PC-3 (cell line): ENCODE measurements at regions not wholly inside any gene's neighbourhood (a gene's known extent, or its start where the extent isn't known, plus 50 kb on each side); places are given as distances from the start of the nearest gene placed in this dataset.

Experiments
- ATAC-seq: fragments of 200-7000 bp; cut with Tn5 transposase; 2 replicates; pipeline ENCODE4 v1.9.1; 2020; ENCODE audit warnings: mild to moderate bottlenecking, moderate library complexity
- BruUV-seq: library from RNA; stranded (reverse); fragments of 400-500 nt; replicated peaks from 2 replicates; lab custom pipeline; 2021; lab: Mats Ljungman, UMichigan
- CTCF ChIA-PET: fragments of 300-600 bp; sonication (Branson Sonifier 250); formaldehyde crosslinking; loops from one replicate; lab custom pipeline; 2022; ENCODE audit warnings: antibody characterized with exemption; lab: Charles Lee
- POLR2A ChIA-PET: fragments of 300-600 bp; sonication (Branson Sonifier 250); formaldehyde crosslinking; loops from one replicate; lab custom pipeline; 2022; ENCODE audit warnings: antibody characterized with exemption; ENCODE audit not compliant: unreplicated experiment; lab: Charles Lee
- DNase-seq: peaks from one replicate; pipeline ENCODE4 v3.0.0-alpha.2; 2015
- H2AFZ ChIP-seq: fragments of 300-600 bp; sonication (generic); 2 replicates; pipeline ENCODE4 v1.6.0; 2016; ENCODE audit warnings: antibody characterized with exemption, low read length
- H3F3A ChIP-seq: fragments of 300-600 bp; sonication (generic); one replicate; pipeline ENCODE4 v1.6.0; 2017; ENCODE audit warnings: antibody characterized with exemption, low read length, control low read depth, mild to moderate bottlenecking; ENCODE audit not compliant: unreplicated experiment
- H3K27ac ChIP-seq: fragments of 300-600 bp; sonication (generic); 2 replicates; pipeline ENCODE4 v1.5.1; 2016; ENCODE audit warnings: mild to moderate bottlenecking, low read length
- H3K27me3 ChIP-seq: fragments of 300-600 bp; sonication (generic); 2 replicates; pipeline ENCODE4 v1.6.1; 2016; ENCODE audit warnings: low read length, mixed read lengths
- H3K36me3 ChIP-seq: fragments of 300-600 bp; sonication (generic); 2 replicates; pipeline ENCODE4 v1.6.1; 2016; ENCODE audit warnings: low read depth, mixed run types, low read length, mixed read lengths
- H3K4me1 ChIP-seq: fragments of 300-600 bp; sonication (generic); 2 replicates; pipeline ENCODE4 v1.5.1; 2016; ENCODE audit warnings: low read length; ENCODE audit not compliant: insufficient read depth
- H3K4me2 ChIP-seq: fragments of 300-600 bp; sonication (generic); 2 replicates; pipeline ENCODE4 v1.6.0; 2016; ENCODE audit warnings: low read length
- H3K4me3 ChIP-seq: fragments of 300-600 bp; sonication (generic); 2 replicates; pipeline ENCODE4 v1.5.1; 2016; ENCODE audit warnings: mild to moderate bottlenecking, low read length, mixed read lengths
- H3K79me2 ChIP-seq: fragments of 300-600 bp; sonication (generic); 2 replicates; pipeline ENCODE4 v1.6.1; 2017; ENCODE audit warnings: low read length, mixed read lengths
- H3K9ac ChIP-seq: fragments of 300-600 bp; sonication (generic); 2 replicates; pipeline ENCODE4 v1.6.0; 2016; ENCODE audit warnings: mild to moderate bottlenecking, low read length
- H3K9me2 ChIP-seq: fragments of 300-600 bp; sonication (generic); replicated peaks from 2 replicates; pipeline ENCODE4 v1.6.1; 2016; ENCODE audit warnings: mixed run types, low read length, mixed read lengths
- H3K9me3 ChIP-seq: fragments of 300-600 bp; sonication (generic); 2 replicates; pipeline ENCODE4 v1.6.1; 2016; ENCODE audit warnings: low read length, mixed read lengths
- H4K20me1 ChIP-seq: fragments of 300-600 bp; sonication (generic); 2 replicates; pipeline ENCODE4 v1.6.1; 2016; ENCODE audit warnings: low read length, mixed read lengths
- CTCF ChIP-seq: fragments of 300-600 bp; sonication (generic); conservative IDR thresholded peaks from 2 replicates; pipeline ENCODE4 v1.5.1; 2017; ENCODE audit warnings: antibody characterized with exemption, low read depth, mild to moderate bottlenecking, low read length
- EZH2 ChIP-seq: fragments of 300-600 bp; sonication (generic); IDR thresholded peaks from one replicate; pipeline ENCODE4 v1.6.1; 2017; ENCODE audit warnings: antibody characterized with exemption, mild to moderate bottlenecking, low read length; ENCODE audit not compliant: unreplicated experiment
- EZH2phosphoT487 ChIP-seq: fragments of 300-600 bp; sonication (generic); IDR thresholded peaks from 2 replicates; pipeline ENCODE4 v1.6.1; 2018; ENCODE audit warnings: mild to moderate bottlenecking, antibody characterized with exemption, low read length, borderline replicate concordance
- intact Hi-C: fragments of 100-400 bp; cut with micrococcal nuclease; formaldehyde crosslinking; loops from 2 replicates; pipeline ENCODE4 v1.9.0; 2023

GRCh38 chr4:71120831-71121524 is 127.5 kb downstream of the DCK start:
- no peaks in the 10 kb centered on the region for H3K9me2 ChIP-seq
- no peaks in the 10 kb centered on the region for H4K20me1 ChIP-seq
- H3K4me1 ChIP-seq, result peaks cover 3% of the 10 kb centered on the region; the same call in 1 of the 2 replicates
- CTCF ChIA-PET, result no interaction called here
- ATAC-seq, result no peak
- H3K27me3 ChIP-seq, result no peaks in the 10 kb centered on the region
- no peaks in the 10 kb centered on the region for H3F3A ChIP-seq
- intact Hi-C loops, result no loop called here
- no peak for DNase-seq
- H3K36me3 ChIP-seq, result no peaks in the 10 kb centered on the region
- no TSS peak for BruUV-seq
- POLR2A ChIA-PET, result no interaction called here
- no peak overlapping the region for H3K4me2 ChIP-seq
- H3K27ac ChIP-seq, result no peak overlapping the region
- no peaks in the 10 kb centered on the region for H3K79me2 ChIP-seq
- TF ChIP-seq EZH2phosphoT487 (no peak), CTCF (no peak), EZH2 (no peak)
- no peak overlapping the region for H2AFZ ChIP-seq
- no peak overlapping the region for H3K9ac ChIP-seq
- no peak overlapping the region for H3K4me3 ChIP-seq
- no peaks in the 10 kb centered on the region for H3K9me3 ChIP-seq

- CTCF ChIA-PET, result no interaction called here
These were observed 130.5 kb downstream of the DCK start for GRCh38 chr4:71123951-71124350.

More at GRCh38 chr4:71123951-71124350, 130.5 kb downstream of the DCK start:
- Histone ChIP-seq H3K9me3 (no peaks in the 10 kb centered on the region), H3F3A (no peaks in the 10 kb centered on the region), H3K27me3 (no peaks in the 10 kb centered on the region), H3K9ac (no peak overlapping the region), H2AFZ (no peak overlapping the region), H3K79me2 (no peaks in the 10 kb centered on the region), H3K27ac (no peak overlapping the region), H3K4me2 (no peak overlapping the region), H4K20me1 (no peaks in the 10 kb centered on the region), H3K4me3 (no peak overlapping the region), H3K36me3 (no peaks in the 10 kb centered on the region), H3K9me2 (no peaks in the 10 kb centered on the region), H3K4me1 (peaks cover 17% of the 10 kb centered on the region)
- POLR2A ChIA-PET, result no interaction called here
- BruUV-seq, result no TSS peak
- DNase-seq (no peak), ATAC-seq (no peak)
- intact Hi-C loops, result no loop called here
- TF ChIP-seq EZH2phosphoT487 (no peak), CTCF (no peak), EZH2 (no peak)
